Panc1 (cell line): ENCODE measurements at regions not wholly inside any gene's neighbourhood (a gene's known extent, or its start where the extent isn't known, plus 50 kb on each side); places are given as distances from the start of the nearest gene placed in this dataset.

Experiments
- ATAC-seq: fragments of 200-7000 bp; cut with Tn5 transposase; 2 replicates; pipeline ENCODE4 v1.9.1; 2020; ENCODE audit warnings: mild to moderate bottlenecking, moderate library complexity
- BruUV-seq: library from RNA; stranded (reverse); fragments of 400-500 nt; replicated peaks from 2 replicates; lab custom pipeline; 2021; lab: Mats Ljungman, UMichigan
- CTCF ChIA-PET: fragments of 300-600 bp; sonication (Branson Sonifier 250); formaldehyde crosslinking; loops from one replicate; lab custom pipeline; 2022; ENCODE audit warnings: antibody characterized with exemption; lab: Charles Lee
- POLR2A ChIA-PET: fragments of 300-600 bp; sonication (Branson Sonifier 250); formaldehyde crosslinking; loops from one replicate; lab custom pipeline; 2022; ENCODE audit warnings: antibody characterized with exemption; lab: Charles Lee
- DNase-seq: peaks from one replicate; pipeline ENCODE4 v3.0.0-alpha.2; 2010; ENCODE audit warnings: low read depth, low spot score
- H3K27ac ChIP-seq: 2 replicates; pipeline ENCODE4 v1.5.1; 2011; ENCODE audit warnings: mild to moderate bottlenecking, low read length, inconsistent platforms
- H3K27me3 ChIP-seq: fragments of 200-500 bp; sonication (Bioruptor generic); 2 replicates; pipeline ENCODE4 v1.6.0; 2014; ENCODE audit warnings: low read length, inconsistent platforms; ENCODE audit not compliant: control insufficient read depth, insufficient read depth
- H3K36me3 ChIP-seq: fragments of 200-500 bp; sonication (Bioruptor generic); 2 replicates; pipeline ENCODE4 v1.5.1; 2014; ENCODE audit warnings: inconsistent platforms, mild to moderate bottlenecking, low read length, moderate library complexity; ENCODE audit not compliant: control insufficient read depth, insufficient read depth
- H3K4me1 ChIP-seq: 2 replicates; pipeline ENCODE4 v1.5.1; 2011; ENCODE audit warnings: inconsistent platforms, mild to moderate bottlenecking, low read length, moderate library complexity; ENCODE audit not compliant: control insufficient read depth, insufficient read depth
- H3K4me3 ChIP-seq, 2 experiments: 2 replicates each; pipeline ENCODE4 v1.5.1; 2011 to 2012; ENCODE audit warnings: low read depth in 2 of 2, low read length in 2 of 2, mild to moderate bottlenecking in 2 of 2, inconsistent platforms in 1 of 2, moderate library complexity in 1 of 2
- H3K9me3 ChIP-seq: fragments of 200-500 bp; sonication (Bioruptor generic); 2 replicates; pipeline ENCODE4 v1.5.1; 2014; ENCODE audit warnings: low read depth, mild to moderate bottlenecking, inconsistent platforms, low read length, moderate library complexity; ENCODE audit not compliant: control insufficient read depth, insufficient read depth
- POLR2AphosphoS5 ChIP-seq: IDR thresholded peaks from 2 replicates; pipeline ENCODE4 v1.6.1; 2012; ENCODE audit warnings: mild to moderate bottlenecking, low read depth, low read length, moderate library complexity
- SIN3A ChIP-seq: IDR thresholded peaks from 2 replicates; pipeline ENCODE4 v1.6.1; 2012; ENCODE audit warnings: low read depth, mild to moderate bottlenecking, low read length, moderate library complexity, borderline replicate concordance; ENCODE audit not compliant: insufficient read depth
- TCF7L2 ChIP-seq: IDR thresholded peaks from 2 replicates; pipeline ENCODE4 v1.6.1; 2011; ENCODE audit warnings: mild to moderate bottlenecking, low read depth, low read length, inconsistent platforms
- in situ Hi-C: cut with HindIII; loops from 2 replicates; pipeline ENCODE4 v1.10.0; 2016; ENCODE audit warnings: low sequenced_read_pairs, low pct_unique_long_range_greater_than_20kb
- intact Hi-C: fragments of 100-400 bp; cut with micrococcal nuclease; formaldehyde crosslinking; loops from one replicate; pipeline ENCODE4 v1.10.0; 2022; ENCODE audit not compliant: unreplicated experiment
- TF ChIP-seq, protein P1 (sequence below), 2 experiments: IDR thresholded peaks; 2 replicates each; pipeline ENCODE4 v1.6.1; 2011 to 2012; ENCODE audit warnings: low read depth in 2 of 2, control low read depth in 1 of 2, low read length in 1 of 2, mild to moderate bottlenecking in 1 of 2, moderate library complexity in 1 of 2; ENCODE audit not compliant: insufficient read depth in 1 of 2
- TF ChIP-seq, protein P2 (sequence below): fragments of 450-650 bp; IDR thresholded peaks from 2 replicates; pipeline ENCODE4 v1.5.1; 2017; ENCODE audit warnings: mild to moderate bottlenecking

DNA sequence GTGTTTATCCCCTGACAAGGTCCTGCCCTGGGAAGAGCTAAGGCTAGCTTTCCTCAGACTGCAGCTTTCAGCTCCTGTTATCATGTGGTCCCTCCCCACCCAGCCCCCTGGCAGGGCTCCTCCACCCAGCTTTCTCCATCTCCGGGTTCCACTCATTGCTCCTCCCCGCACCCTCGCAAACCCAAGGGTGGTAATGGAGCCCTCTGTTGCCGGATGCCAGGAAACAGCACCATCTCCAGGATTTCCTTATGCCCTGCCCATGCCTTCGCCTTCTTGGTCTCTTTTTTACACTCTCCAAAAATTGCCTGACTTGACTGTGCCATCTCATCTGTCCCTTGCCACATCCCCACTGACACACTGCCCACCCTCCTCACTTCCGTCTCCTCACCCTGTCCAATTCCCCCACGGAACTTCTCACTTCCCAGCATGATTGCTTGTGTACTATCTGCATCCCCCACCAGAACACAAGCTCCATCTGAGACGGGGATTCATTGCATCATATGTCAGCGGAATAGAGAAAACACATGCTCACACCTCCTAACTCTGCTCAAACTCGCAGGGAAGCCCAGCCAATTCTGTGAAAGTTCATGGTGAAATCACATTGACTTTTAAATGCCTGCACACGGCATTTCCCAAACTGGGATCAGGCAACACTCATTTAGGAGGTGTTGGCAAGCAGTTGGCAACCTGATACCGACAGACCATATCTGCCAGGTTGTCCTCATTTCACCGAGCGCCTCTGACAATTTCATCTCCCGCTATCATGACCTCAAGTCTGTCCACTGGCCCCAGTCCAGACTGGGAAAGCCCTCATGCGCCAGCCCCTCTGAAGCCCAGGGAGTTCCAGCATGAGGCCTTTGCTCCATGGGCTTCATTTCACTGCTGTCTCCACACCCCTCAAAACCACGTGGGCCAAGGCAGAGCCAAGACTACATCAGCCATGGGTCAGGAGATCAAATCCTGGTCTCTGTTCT is 201.1 kb downstream of the MATN1 start:
- Histone ChIP-seq H3K4me1 (peaks cover 14% of the 10 kb centered on the region), H3K9me3 (no peaks in the 10 kb centered on the region), H3K4me3 (no peak overlapping the region), H3K36me3 (no peaks in the 10 kb centered on the region), H3K27me3 (no peaks in the 10 kb centered on the region), H3K27ac (no peak overlapping the region)
- CTCF ChIA-PET, result no interaction called here
- DNase-seq (no peak), ATAC-seq (no peak)
- no TSS peak for BruUV-seq
- POLR2A ChIA-PET, result no interaction called here
- intact Hi-C loops, result no loop called here
- in situ Hi-C loops, result no loop called here
- TF ChIP-seq TCF7L2 (no peak), SIN3A (no peak), POLR2AphosphoS5 (no peak)
- TF ChIP-seq, protein P1, sequence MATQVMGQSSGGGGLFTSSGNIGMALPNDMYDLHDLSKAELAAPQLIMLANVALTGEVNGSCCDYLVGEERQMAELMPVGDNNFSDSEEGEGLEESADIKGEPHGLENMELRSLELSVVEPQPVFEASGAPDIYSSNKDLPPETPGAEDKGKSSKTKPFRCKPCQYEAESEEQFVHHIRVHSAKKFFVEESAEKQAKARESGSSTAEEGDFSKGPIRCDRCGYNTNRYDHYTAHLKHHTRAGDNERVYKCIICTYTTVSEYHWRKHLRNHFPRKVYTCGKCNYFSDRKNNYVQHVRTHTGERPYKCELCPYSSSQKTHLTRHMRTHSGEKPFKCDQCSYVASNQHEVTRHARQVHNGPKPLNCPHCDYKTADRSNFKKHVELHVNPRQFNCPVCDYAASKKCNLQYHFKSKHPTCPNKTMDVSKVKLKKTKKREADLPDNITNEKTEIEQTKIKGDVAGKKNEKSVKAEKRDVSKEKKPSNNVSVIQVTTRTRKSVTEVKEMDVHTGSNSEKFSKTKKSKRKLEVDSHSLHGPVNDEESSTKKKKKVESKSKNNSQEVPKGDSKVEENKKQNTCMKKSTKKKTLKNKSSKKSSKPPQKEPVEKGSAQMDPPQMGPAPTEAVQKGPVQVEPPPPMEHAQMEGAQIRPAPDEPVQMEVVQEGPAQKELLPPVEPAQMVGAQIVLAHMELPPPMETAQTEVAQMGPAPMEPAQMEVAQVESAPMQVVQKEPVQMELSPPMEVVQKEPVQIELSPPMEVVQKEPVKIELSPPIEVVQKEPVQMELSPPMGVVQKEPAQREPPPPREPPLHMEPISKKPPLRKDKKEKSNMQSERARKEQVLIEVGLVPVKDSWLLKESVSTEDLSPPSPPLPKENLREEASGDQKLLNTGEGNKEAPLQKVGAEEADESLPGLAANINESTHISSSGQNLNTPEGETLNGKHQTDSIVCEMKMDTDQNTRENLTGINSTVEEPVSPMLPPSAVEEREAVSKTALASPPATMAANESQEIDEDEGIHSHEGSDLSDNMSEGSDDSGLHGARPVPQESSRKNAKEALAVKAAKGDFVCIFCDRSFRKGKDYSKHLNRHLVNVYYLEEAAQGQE (IDR thresholded peaks at IDR 0.05; ENCODE audit: insufficient read depth in 1 of 2, low read depth in 2 of 2, low read length in 1 of 2), result no peak

DNA sequence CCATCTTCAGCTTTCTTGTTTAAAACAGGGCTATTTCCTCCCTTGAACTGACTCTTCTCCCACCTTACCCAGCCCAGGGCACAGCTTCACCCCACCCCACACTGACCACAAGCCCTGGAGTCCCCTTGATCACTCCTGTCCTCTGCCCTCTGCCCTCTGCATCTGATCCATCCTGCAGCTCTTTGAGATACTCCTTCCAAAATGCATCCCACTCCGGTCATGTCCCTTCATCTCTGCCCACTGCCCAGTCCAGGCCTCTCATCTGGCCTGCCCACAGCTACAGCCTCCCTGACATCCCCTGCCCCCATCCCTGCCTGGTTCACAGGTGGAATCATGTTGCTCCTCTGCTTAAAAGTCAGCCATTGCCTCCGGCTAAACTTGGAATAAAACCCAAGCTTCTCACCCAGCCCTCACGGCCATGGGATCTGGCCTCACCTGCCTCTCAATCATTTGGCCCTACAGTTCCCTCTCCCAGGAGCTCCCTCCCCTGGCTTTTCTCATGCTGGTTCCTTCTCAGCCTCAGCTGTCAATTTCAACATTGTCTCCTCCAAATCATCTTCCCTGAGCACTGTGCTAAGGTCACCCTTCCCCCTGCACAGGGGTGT is 202.0 kb downstream of the MATN1 start:
- H3K36me3 ChIP-seq, result no peaks in the 10 kb centered on the region
- no peaks in the 10 kb centered on the region for H3K27me3 ChIP-seq
- no peak overlapping the region for H3K27ac ChIP-seq
- BruUV-seq, result no TSS peak
- peaks cover 9% of the 10 kb centered on the region for H3K4me1 ChIP-seq
- in situ Hi-C loops (no loop called here), intact Hi-C loops (no loop called here)
- no peak overlapping the region for H3K4me3 ChIP-seq
- ChIA-PET CTCF (no interaction called here), POLR2A (no interaction called here)
- H3K9me3 ChIP-seq, result no peaks in the 10 kb centered on the region
- TF ChIP-seq, protein P1 (IDR thresholded peaks at IDR 0.05; ENCODE audit: insufficient read depth in 1 of 2, low read depth in 2 of 2, low read length in 1 of 2), result no peak
- TF ChIP-seq POLR2AphosphoS5, result no peak
- TF ChIP-seq, protein P2, sequence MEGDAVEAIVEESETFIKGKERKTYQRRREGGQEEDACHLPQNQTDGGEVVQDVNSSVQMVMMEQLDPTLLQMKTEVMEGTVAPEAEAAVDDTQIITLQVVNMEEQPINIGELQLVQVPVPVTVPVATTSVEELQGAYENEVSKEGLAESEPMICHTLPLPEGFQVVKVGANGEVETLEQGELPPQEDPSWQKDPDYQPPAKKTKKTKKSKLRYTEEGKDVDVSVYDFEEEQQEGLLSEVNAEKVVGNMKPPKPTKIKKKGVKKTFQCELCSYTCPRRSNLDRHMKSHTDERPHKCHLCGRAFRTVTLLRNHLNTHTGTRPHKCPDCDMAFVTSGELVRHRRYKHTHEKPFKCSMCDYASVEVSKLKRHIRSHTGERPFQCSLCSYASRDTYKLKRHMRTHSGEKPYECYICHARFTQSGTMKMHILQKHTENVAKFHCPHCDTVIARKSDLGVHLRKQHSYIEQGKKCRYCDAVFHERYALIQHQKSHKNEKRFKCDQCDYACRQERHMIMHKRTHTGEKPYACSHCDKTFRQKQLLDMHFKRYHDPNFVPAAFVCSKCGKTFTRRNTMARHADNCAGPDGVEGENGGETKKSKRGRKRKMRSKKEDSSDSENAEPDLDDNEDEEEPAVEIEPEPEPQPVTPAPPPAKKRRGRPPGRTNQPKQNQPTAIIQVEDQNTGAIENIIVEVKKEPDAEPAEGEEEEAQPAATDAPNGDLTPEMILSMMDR, result no peak
- no peak for TF ChIP-seq SIN3A
- TF ChIP-seq TCF7L2, result no peak
- no peak for DNase-seq
- no peak for ATAC-seq
